ENCODE measurements at regions not wholly inside any gene's neighbourhood (a gene's known extent, or its start where the extent isn't known, plus 50 kb on each side); places are given as distances from the start of the nearest gene placed in this dataset.

- Histone ChIP-seq H3K36me3 (ENCODE audit: control insufficient read depth in 2 of 2, extremely low read depth in 1 of 2, insufficient read depth in 2 of 2, low read length in 2 of 2) (no peaks in the 10 kb centered on the region), H3K9me1 (ENCODE audit: control insufficient read depth, extremely low read depth, insufficient read depth, low read length) (no peaks in the 10 kb centered on the region), H3K4me3 (ENCODE audit: control insufficient read depth in 2 of 3, extremely low read depth in 1 of 3, insufficient read depth in 2 of 3, low read depth in 1 of 3, low read length in 3 of 3) (no peak overlapping the region), H3K9ac (ENCODE audit: control insufficient read depth, extremely low read depth, insufficient read depth, low read length) (no peak overlapping the region), H2AFZ (ENCODE audit: control insufficient read depth, low read length) (no peak overlapping the region), H3K4me1 (ENCODE audit: control insufficient read depth, extremely low read depth, insufficient read depth, low read length) (no peaks in the 10 kb centered on the region), H4K20me1 (ENCODE audit: control insufficient read depth, extremely low read depth, insufficient read depth, low read length) (no peaks in the 10 kb centered on the region), H3K79me2 (ENCODE audit: control insufficient read depth, insufficient read depth, low read length) (no peaks in the 10 kb centered on the region), H3K27ac (ENCODE audit: control insufficient read depth, insufficient read depth, low read length) (no peak overlapping the region), H3K9me3 (ENCODE audit: control insufficient read depth, low read depth, low read length) (peaks cover 12% of the 10 kb centered on the region), H3K27me3 (ENCODE audit: control insufficient read depth, extremely low read depth, insufficient read depth, low read length) (no peaks in the 10 kb centered on the region), H3K4me2 (ENCODE audit: control insufficient read depth, extremely low read depth, insufficient read depth, low read depth, low read length) (no peak overlapping the region)
- no peak for DNase-seq (ENCODE audit: low read depth, low spot score)
- TF ChIP-seq CTCF (optimal IDR thresholded peaks at IDR 0.05 in 1 of 3, IDR thresholded peaks at IDR 0.05 in 1 of 3, conservative IDR thresholded peaks at IDR 0.05 in 1 of 3; ENCODE audit: extremely low read depth in 1 of 3, insufficient read depth in 2 of 3, low read length in 3 of 3) (no peak), EZH2 (IDR thresholded peaks at IDR 0.05; ENCODE audit: low read length) (no peak)
- FAIRE-seq = no peak
- dilution Hi-C loops (cut with MboI; ENCODE audit: extremely low pct_ligation_motif_present, low sequenced_read_pairs) = no loop called here
Measured at GRCh38 chr10:37684765-37685164, 172.6 kb downstream of the ZNF248 start.

- H3K27ac ChIP-seq (ENCODE audit: control insufficient read depth, insufficient read depth, low read length) = no peak overlapping the region
- dilution Hi-C loops (cut with MboI; ENCODE audit: extremely low pct_ligation_motif_present, low sequenced_read_pairs) = no loop called here
- no peak for TF ChIP-seq CTCF (optimal IDR thresholded peaks at IDR 0.05 in 1 of 3, IDR thresholded peaks at IDR 0.05 in 1 of 3, conservative IDR thresholded peaks at IDR 0.05 in 1 of 3; ENCODE audit: extremely low read depth in 1 of 3, insufficient read depth in 2 of 3, low read length in 3 of 3)
- no peak for TF ChIP-seq EZH2 (IDR thresholded peaks at IDR 0.05; ENCODE audit: low read length)
- no peaks in the 10 kb centered on the region for H3K36me3 ChIP-seq (ENCODE audit: control insufficient read depth in 2 of 2, extremely low read depth in 1 of 2, insufficient read depth in 2 of 2, low read length in 2 of 2)
- H3K4me3 ChIP-seq (ENCODE audit: control insufficient read depth in 2 of 3, extremely low read depth in 1 of 3, insufficient read depth in 2 of 3, low read depth in 1 of 3, low read length in 3 of 3) = no peak overlapping the region
- no peak overlapping the region for H3K9ac ChIP-seq (ENCODE audit: control insufficient read depth, extremely low read depth, insufficient read depth, low read length)
- H3K9me1 ChIP-seq (ENCODE audit: control insufficient read depth, extremely low read depth, insufficient read depth, low read length) = no peaks in the 10 kb centered on the region
- no peaks in the 10 kb centered on the region for H3K27me3 ChIP-seq (ENCODE audit: control insufficient read depth, extremely low read depth, insufficient read depth, low read length)
- H2AFZ ChIP-seq (ENCODE audit: control insufficient read depth, low read length) = no peak overlapping the region
- FAIRE-seq = no peak
- no peaks in the 10 kb centered on the region for H3K4me1 ChIP-seq (ENCODE audit: control insufficient read depth, extremely low read depth, insufficient read depth, low read length)
- no peak overlapping the region for H3K4me2 ChIP-seq (ENCODE audit: control insufficient read depth, extremely low read depth, insufficient read depth, low read depth, low read length)
- DNase-seq (ENCODE audit: low read depth, low spot score) = no peak
- H3K9me3 ChIP-seq (ENCODE audit: control insufficient read depth, low read depth, low read length) = peaks cover 19% of the 10 kb centered on the region
- H3K79me2 ChIP-seq (ENCODE audit: control insufficient read depth, insufficient read depth, low read length) = no peaks in the 10 kb centered on the region
- no peaks in the 10 kb centered on the region for H4K20me1 ChIP-seq (ENCODE audit: control insufficient read depth, extremely low read depth, insufficient read depth, low read length)
Measured at GRCh38 chr10:37682617-37683016, 174.8 kb downstream of the ZNF248 start.
